ENCODE measurements at regions not wholly inside any gene's neighbourhood (a gene's known extent, or its start where the extent isn't known, plus 50 kb on each side); places are given as distances from the start of the nearest gene placed in this dataset.

- no peak for TF ChIP-seq CTCF (IDR thresholded peaks at IDR 0.05)
- TF ChIP-seq EZH2 (IDR thresholded peaks at IDR 0.05; ENCODE audit: borderline replicate concordance, insufficient read depth, low read depth, low read length, poor library complexity, severe bottlenecking) = no peak
Observed at GRCh38 chr14:89040080-89040459, 215.6 kb downstream of the TTC8 start.

Data from B cell (primary cell).